SJCRH30 (cell line): ENCODE measurements at regions not wholly inside any gene's neighbourhood (a gene's known extent, or its start where the extent isn't known, plus 50 kb on each side); places are given as distances from the start of the nearest gene placed in this dataset.

Source experiments
- DNase-seq, 2 experiments: peaks; one replicate each; pipeline ENCODE4 v3.0.0-alpha.2; 2015 to 2020
- H3K27ac ChIP-seq: fragments of 250-450 bp; sonication (Bioruptor Pico); 2 replicates; pipeline ENCODE4 v1.5.1; 2020; ENCODE audit warnings: mild to moderate bottlenecking, moderate library complexity
- H3K27me3 ChIP-seq: fragments of 250-450 bp; sonication (Bioruptor Pico); 2 replicates; pipeline ENCODE4 v1.5.1; 2020; ENCODE audit warnings: mild to moderate bottlenecking, moderate library complexity
- H3K36me3 ChIP-seq: fragments of 250-450 bp; sonication (Bioruptor Pico); 2 replicates; pipeline ENCODE4 v1.5.1; 2020; ENCODE audit warnings: mild to moderate bottlenecking, moderate library complexity
- H3K4me1 ChIP-seq: fragments of 250-450 bp; sonication (Bioruptor Pico); 2 replicates; pipeline ENCODE4 v1.5.1; 2020; ENCODE audit warnings: mild to moderate bottlenecking, moderate library complexity
- H3K4me3 ChIP-seq: fragments of 250-450 bp; sonication (Bioruptor Pico); 2 replicates; pipeline ENCODE4 v1.5.1; 2020; ENCODE audit warnings: mild to moderate bottlenecking, moderate library complexity
- H3K9me3 ChIP-seq: fragments of 250-450 bp; sonication (Bioruptor Pico); replicated peaks from 2 replicates; pipeline ENCODE4 v1.5.1; 2020; ENCODE audit warnings: mild to moderate bottlenecking, moderate library complexity

DNA sequence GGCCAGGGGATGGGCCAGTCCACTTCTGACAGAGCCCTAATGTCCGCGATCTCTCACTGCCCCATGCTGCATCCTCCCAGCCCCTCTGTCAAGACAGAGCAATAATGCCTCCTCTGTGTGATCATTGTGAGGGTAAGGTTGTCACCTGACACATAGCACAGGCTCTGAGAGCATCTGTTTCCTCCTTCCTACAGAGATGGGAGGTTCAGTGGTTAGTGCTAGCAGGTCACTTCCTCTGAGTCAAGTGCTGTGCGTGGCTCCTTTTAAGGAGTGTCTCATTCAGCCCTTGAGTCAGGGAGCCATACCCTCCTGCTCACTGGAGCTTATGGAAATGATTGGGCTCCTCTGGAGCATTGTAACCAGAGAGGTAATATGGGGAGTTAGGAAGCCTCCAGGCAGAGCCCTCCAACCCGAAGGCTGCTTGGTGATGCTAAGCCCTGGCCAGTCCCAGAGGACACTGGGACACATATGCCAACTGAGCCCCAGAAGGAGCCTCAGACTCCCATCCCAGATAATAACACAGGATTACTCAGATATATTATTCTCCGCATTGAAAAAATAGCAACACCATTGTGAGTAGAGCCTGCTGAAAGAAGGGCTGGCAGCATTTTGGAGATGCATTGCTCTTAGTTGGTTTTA lies 189.0 kb downstream of the GALNT1 start:
- no peaks in the 10 kb centered on the region for H3K36me3 ChIP-seq
- H3K4me1 ChIP-seq: no peaks in the 10 kb centered on the region
- DNase-seq: no peak
- no peaks in the 10 kb centered on the region for H3K9me3 ChIP-seq
- no peak overlapping the region for H3K4me3 ChIP-seq
- no peak overlapping the region for H3K27ac ChIP-seq
- no peaks in the 10 kb centered on the region for H3K27me3 ChIP-seq

- H3K27me3 ChIP-seq: no peaks in the 10 kb centered on the region
- DNase-seq: no peak
- no peaks in the 10 kb centered on the region for H3K4me1 ChIP-seq
- H3K4me3 ChIP-seq: no peak overlapping the region
- no peaks in the 10 kb centered on the region for H3K9me3 ChIP-seq
- no peak overlapping the region for H3K27ac ChIP-seq
- no peaks in the 10 kb centered on the region for H3K36me3 ChIP-seq
These were observed 189.6 kb downstream of the GALNT1 start for GRCh38 chr18:35771172-35771571.

- peak in 1 of 2 experiments; percentile 9 for DNase-seq
- no peaks in the 10 kb centered on the region for H3K27me3 ChIP-seq
- no peaks in the 10 kb centered on the region for H3K36me3 ChIP-seq
- H3K4me3 ChIP-seq: no peak overlapping the region
- no peaks in the 10 kb centered on the region for H3K9me3 ChIP-seq
- no peak overlapping the region for H3K27ac ChIP-seq
- no peaks in the 10 kb centered on the region for H3K4me1 ChIP-seq
These were observed 194.3 kb downstream of the GALNT1 start for GRCh38 chr18:35775887-35776286.

GRCh38 chr18:35776473-35776872 lies 194.9 kb downstream of the GALNT1 start:
- no peaks in the 10 kb centered on the region for H3K27me3 ChIP-seq
- H3K4me3 ChIP-seq: no peak overlapping the region
- H3K4me1 ChIP-seq: no peaks in the 10 kb centered on the region
- no peak overlapping the region for H3K27ac ChIP-seq
- H3K9me3 ChIP-seq: no peaks in the 10 kb centered on the region
- H3K36me3 ChIP-seq: no peaks in the 10 kb centered on the region
- DNase-seq: no peak

DNA sequence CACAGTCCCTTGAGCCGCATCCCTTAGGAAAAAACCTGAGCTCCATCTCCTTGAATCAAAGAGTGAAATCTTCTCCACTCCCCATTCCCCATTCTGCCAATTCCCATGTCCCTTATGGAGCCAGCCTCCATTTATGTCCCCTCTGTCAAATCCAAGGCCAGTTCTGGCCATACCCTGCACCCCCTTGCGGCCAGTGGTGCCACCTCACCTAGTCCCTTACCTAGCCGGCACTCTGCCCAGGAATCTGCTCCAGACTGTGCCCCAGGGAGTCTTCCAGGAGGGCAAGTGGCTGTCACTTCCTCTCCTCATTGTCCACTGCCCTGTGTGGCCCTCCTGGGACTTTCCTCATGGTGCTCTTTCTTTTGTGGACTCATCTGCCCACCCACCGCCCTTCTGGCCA lies 195.4 kb upstream of the RMP24 start:
- Histone ChIP-seq H3K4me3 (no peak overlapping the region), H3K9me3 (no peaks in the 10 kb centered on the region), H3K36me3 (no peaks in the 10 kb centered on the region), H3K27me3 (no peaks in the 10 kb centered on the region), H3K4me1 (no peaks in the 10 kb centered on the region), H3K27ac (no peak overlapping the region)
- DNase-seq: peak; percentile 4 to 6

DNA sequence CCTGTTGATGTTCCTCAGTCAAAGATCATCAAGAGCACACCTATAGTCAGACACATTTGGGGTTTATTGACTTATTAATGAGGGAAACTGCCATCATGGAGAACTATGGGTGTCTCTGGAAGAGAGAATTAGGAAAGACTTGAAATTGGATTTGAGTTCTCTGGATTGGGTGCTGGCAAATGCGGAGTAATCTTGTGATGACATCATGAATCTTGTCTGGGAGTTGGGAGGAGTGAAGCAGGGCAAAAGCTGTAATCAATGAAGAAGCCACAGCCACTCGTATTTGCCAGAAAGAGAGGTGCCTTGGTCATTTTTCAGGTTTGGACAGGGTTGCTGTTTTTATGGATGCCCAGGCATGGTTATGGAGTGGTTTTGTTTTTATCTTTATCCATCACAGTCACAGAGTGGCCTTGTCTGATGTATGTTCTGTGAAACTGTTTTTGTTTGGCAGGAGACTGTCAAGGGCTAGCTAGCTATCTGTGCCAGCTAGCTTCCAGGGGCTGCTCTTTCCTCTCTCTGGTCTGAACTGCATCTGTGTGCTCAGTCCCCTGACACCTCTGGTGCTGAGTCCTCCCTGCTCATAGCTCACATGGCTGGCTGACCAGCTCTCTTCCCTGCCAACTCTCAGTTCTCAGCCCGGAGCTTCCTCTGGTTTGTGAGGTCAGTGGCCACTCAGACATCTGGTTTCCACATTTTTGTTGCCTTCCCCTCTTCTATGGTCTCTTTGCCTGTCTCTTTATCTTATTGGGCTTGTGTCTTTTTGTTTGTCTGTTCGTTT lies 193.4 kb upstream of the RMP24 start:
- H3K4me3 ChIP-seq: no peak overlapping the region
- no peaks in the 10 kb centered on the region for H3K36me3 ChIP-seq
- no peaks in the 10 kb centered on the region for H3K27me3 ChIP-seq
- H3K27ac ChIP-seq: no peak overlapping the region
- H3K4me1 ChIP-seq: no peaks in the 10 kb centered on the region
- H3K9me3 ChIP-seq: no peaks in the 10 kb centered on the region
- no peak for DNase-seq

DNA sequence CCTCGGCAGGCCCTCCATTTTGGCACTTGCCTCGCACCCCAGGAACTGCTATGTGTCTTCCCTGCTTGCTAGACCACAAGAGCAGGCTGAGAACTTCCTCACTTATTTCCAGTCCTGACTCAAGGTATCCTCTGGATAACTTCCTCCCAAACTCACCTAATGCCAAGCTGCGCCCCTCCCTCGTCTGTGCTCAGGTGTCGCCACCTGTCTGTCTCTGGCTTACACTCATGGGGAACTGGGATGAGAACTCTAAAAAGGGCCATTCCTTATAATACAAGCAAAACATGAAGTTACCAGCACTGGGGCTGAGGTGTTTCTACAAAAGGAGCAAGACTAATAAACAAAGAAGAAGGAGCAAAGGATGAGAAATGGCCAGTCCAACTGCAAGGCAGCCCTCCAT lies 191.5 kb upstream of the RMP24 start:
- no peak overlapping the region for H3K27ac ChIP-seq
- no peaks in the 10 kb centered on the region for H3K9me3 ChIP-seq
- no peaks in the 10 kb centered on the region for H3K4me1 ChIP-seq
- H3K36me3 ChIP-seq: no peaks in the 10 kb centered on the region
- DNase-seq: no peak
- H3K4me3 ChIP-seq: no peak overlapping the region
- H3K27me3 ChIP-seq: no peaks in the 10 kb centered on the region

- no peaks in the 10 kb centered on the region for H3K4me1 ChIP-seq
- H3K27ac ChIP-seq: no peak overlapping the region
- H3K4me3 ChIP-seq: no peak overlapping the region
- DNase-seq: no peak
- H3K36me3 ChIP-seq: no peaks in the 10 kb centered on the region
- H3K9me3 ChIP-seq: no peaks in the 10 kb centered on the region
- no peaks in the 10 kb centered on the region for H3K27me3 ChIP-seq
These were observed 189.6 kb upstream of the RMP24 start for GRCh38 chr18:35782926-35783325.

- Histone ChIP-seq H3K27me3 (no peaks in the 10 kb centered on the region), H3K9me3 (no peaks in the 10 kb centered on the region), H3K4me1 (no peaks in the 10 kb centered on the region), H3K36me3 (no peaks in the 10 kb centered on the region), H3K4me3 (no peak overlapping the region), H3K27ac (no peak overlapping the region)
- DNase-seq: no peak
These were observed 186.0 kb upstream of the RMP24 start for GRCh38 chr18:35786365-35787042.

DNA sequence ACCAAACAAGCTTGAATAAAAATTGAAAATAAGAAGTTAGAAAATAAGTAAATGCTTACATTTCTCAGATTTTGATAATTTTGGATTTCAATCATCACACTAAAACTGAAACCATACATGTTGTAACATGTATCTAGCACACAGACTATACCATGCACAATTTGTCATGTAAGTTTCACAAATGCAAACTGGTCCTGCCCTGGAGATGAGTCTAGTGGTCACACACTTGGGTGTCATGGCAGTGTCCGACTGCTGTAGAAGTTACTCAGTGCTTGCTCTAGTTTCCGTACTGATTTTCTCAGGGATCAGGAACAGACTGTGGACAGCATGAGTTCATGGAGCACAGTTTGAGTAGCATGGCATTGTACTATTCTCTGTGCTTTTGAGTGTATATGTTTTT lies 182.9 kb upstream of the RMP24 start:
- Histone ChIP-seq H3K4me3 (no peak overlapping the region), H3K36me3 (no peaks in the 10 kb centered on the region), H3K27ac (no peak overlapping the region), H3K27me3 (no peaks in the 10 kb centered on the region), H3K9me3 (no peaks in the 10 kb centered on the region), H3K4me1 (no peaks in the 10 kb centered on the region)
- no peak for DNase-seq

DNA sequence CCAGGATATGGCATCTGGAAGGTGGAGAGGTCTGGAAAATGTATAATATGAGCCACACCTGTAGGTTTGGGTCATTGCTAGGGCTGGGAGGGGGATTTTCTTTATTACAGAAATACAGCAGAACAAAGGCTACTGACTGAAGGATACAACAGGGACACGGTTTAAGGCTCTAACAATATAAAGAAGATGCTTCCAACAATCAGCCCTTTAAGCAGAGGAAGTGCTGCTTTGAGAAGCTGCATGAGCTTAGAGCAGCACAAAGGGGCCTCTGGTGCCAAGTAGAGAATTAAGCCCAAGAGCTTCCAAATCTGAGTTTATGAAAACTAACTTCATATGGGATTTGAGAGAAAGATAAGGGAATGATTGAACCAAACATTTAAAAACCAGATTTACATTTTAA lies 174.5 kb upstream of the RMP24 start:
- no peaks in the 10 kb centered on the region for H3K36me3 ChIP-seq
- no peaks in the 10 kb centered on the region for H3K9me3 ChIP-seq
- H3K4me3 ChIP-seq: no peak overlapping the region
- no peaks in the 10 kb centered on the region for H3K27me3 ChIP-seq
- no peak for DNase-seq
- H3K4me1 ChIP-seq: no peaks in the 10 kb centered on the region
- H3K27ac ChIP-seq: no peak overlapping the region

- Histone ChIP-seq H3K4me1 (no peaks in the 10 kb centered on the region), H3K36me3 (no peaks in the 10 kb centered on the region), H3K27me3 (no peaks in the 10 kb centered on the region), H3K9me3 (no peaks in the 10 kb centered on the region), H3K27ac (no peak overlapping the region), H3K4me3 (no peak overlapping the region)
- no peak for DNase-seq
These were observed 168.9 kb upstream of the RMP24 start for GRCh38 chr18:35803551-35803950.

GRCh38 chr18:35804377-35804776 lies 168.1 kb upstream of the RMP24 start:
- Histone ChIP-seq H3K27ac (no peak overlapping the region), H3K4me1 (no peaks in the 10 kb centered on the region), H3K27me3 (no peaks in the 10 kb centered on the region), H3K4me3 (no peak overlapping the region), H3K36me3 (no peaks in the 10 kb centered on the region), H3K9me3 (no peaks in the 10 kb centered on the region)
- no peak for DNase-seq

DNA sequence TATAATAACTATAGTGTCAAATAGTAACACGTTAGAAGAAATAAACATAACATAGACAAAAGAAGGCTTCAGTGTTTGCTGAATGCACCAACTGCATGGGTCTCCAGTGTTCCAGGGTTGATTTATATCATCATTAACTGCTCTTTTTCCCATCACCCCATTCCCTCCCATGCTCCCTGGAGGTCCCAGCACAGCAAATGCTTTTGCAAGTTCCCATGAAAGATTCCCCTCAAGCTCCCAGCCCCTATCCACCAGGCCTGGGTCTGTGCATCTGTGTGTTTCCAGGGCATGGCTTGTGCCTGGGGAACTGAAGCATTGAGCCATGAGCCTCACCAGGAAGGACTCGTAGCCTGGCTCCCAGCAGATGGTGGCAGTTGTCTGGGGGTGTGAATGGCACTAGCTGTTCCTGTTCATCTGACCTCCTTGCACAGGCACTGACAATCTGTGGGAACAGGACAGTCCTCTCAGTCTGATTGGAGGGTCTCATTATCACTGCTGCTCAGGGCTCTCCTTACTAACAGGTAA lies 164.6 kb upstream of the RMP24 start:
- no peak overlapping the region for H3K27ac ChIP-seq
- no peak overlapping the region for H3K4me3 ChIP-seq
- H3K9me3 ChIP-seq: no peaks in the 10 kb centered on the region
- no peaks in the 10 kb centered on the region for H3K36me3 ChIP-seq
- H3K27me3 ChIP-seq: no peaks in the 10 kb centered on the region
- DNase-seq: no peak
- H3K4me1 ChIP-seq: no peaks in the 10 kb centered on the region

- Histone ChIP-seq H3K27ac (no peak overlapping the region), H3K36me3 (no peaks in the 10 kb centered on the region), H3K4me3 (no peak overlapping the region), H3K9me3 (no peaks in the 10 kb centered on the region), H3K27me3 (no peaks in the 10 kb centered on the region), H3K4me1 (no peaks in the 10 kb centered on the region)
- no peak for DNase-seq
These were observed 163.7 kb upstream of the RMP24 start for GRCh38 chr18:35808796-35809195.
